ENCODE measurements at regions not wholly inside any gene's neighbourhood (a gene's known extent, or its start where the extent isn't known, plus 50 kb on each side); places are given as distances from the start of the nearest gene placed in this dataset.

- TF ChIP-seq CTCF (IDR thresholded peaks at IDR 0.05 in 4 of 5, conservative IDR thresholded peaks at IDR 0.05 in 1 of 5) (no peak), POLR2A (IDR thresholded peaks at IDR 0.05) (no peak)
These were observed 574.1 kb downstream of the XIRP2 start for GRCh38 chr2:167462379-167462778.

Data from gastrocnemius medialis (tissue), 4 donors.